ENCODE measurements at regions not wholly inside any gene's neighbourhood (a gene's known extent, or its start where the extent isn't known, plus 50 kb on each side); places are given as distances from the start of the nearest gene placed in this dataset.
"Not testable (repeated sequence)": the region's sequence is repeated elsewhere in the genome, so short reads cannot be mapped to it uniquely, and the experiment has no call there.

DNA sequence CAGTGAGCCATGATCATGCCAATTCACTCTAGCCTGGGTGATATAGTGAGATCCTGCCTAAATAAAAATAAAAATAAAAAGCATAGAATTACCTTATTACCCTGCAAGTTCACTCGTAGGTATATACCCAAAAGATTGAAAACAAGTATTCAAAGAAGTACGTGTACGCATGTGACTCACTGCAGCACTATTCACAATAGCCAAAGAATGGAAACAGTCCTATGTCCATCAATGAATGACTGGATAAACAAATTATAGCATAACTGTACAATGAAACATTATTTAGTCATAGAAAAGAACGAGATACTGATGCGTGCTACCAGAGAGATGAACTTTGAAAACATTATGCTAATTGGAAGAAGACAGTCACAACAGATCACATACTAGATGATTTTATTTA lies 204.6 kb upstream of the DIAPH2 start:
- no peak overlapping the region for H2AFZ ChIP-seq (ENCODE audit: low read length)

GRCh38 chrX:96481831-96482230 lies 202.8 kb upstream of the DIAPH2 start:
- TF ChIP-seq, protein P1, sequence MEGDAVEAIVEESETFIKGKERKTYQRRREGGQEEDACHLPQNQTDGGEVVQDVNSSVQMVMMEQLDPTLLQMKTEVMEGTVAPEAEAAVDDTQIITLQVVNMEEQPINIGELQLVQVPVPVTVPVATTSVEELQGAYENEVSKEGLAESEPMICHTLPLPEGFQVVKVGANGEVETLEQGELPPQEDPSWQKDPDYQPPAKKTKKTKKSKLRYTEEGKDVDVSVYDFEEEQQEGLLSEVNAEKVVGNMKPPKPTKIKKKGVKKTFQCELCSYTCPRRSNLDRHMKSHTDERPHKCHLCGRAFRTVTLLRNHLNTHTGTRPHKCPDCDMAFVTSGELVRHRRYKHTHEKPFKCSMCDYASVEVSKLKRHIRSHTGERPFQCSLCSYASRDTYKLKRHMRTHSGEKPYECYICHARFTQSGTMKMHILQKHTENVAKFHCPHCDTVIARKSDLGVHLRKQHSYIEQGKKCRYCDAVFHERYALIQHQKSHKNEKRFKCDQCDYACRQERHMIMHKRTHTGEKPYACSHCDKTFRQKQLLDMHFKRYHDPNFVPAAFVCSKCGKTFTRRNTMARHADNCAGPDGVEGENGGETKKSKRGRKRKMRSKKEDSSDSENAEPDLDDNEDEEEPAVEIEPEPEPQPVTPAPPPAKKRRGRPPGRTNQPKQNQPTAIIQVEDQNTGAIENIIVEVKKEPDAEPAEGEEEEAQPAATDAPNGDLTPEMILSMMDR (IDR thresholded peaks at IDR 0.05; ENCODE audit: extremely low read depth, low read depth, low read length): no peak

More for the DNA sequence above, 204.6 kb upstream of the DIAPH2 start:
- peak; percentile 14 for DNase-seq (ENCODE audit: insufficient read length, low spot score, missing footprints)
- H4K20me1 ChIP-seq (ENCODE audit: insufficient read depth, low read length): no peaks in the 10 kb centered on the region
- H3K27me3 ChIP-seq (ENCODE audit: insufficient read depth, low read length): no peaks in the 10 kb centered on the region
- TF ChIP-seq, protein P1 (IDR thresholded peaks at IDR 0.05; ENCODE audit: extremely low read depth, low read depth, low read length): no peak
- no peak overlapping the region for H3K4me2 ChIP-seq (ENCODE audit: insufficient read depth, low read length)
- H3K9me3 ChIP-seq (ENCODE audit: low read depth, low read length): no peaks in the 10 kb centered on the region
- no peaks in the 10 kb centered on the region for H3K4me1 ChIP-seq (ENCODE audit: insufficient read depth, low read length)
- H3K27ac ChIP-seq (ENCODE audit: low read depth, low read length): no peak overlapping the region
- no peak overlapping the region for H3K4me3 ChIP-seq (ENCODE audit: insufficient read depth, low read length)
- H3K79me2 ChIP-seq (ENCODE audit: insufficient read depth, low read length): no peaks in the 10 kb centered on the region
- H3K36me3 ChIP-seq (ENCODE audit: insufficient read depth, low read length): no peaks in the 10 kb centered on the region

GRCh38 chrX:96483647-96484160 lies 200.9 kb upstream of the DIAPH2 start:
- Histone ChIP-seq H3K27me3 (ENCODE audit: insufficient read depth, low read length) (no peaks in the 10 kb centered on the region), H2AFZ (ENCODE audit: low read length) (no peak overlapping the region), H3K9me3 (ENCODE audit: low read depth, low read length) (no peaks in the 10 kb centered on the region), H3K4me1 (ENCODE audit: insufficient read depth, low read length) (no peaks in the 10 kb centered on the region), H4K20me1 (ENCODE audit: insufficient read depth, low read length) (no peaks in the 10 kb centered on the region), H3K36me3 (ENCODE audit: insufficient read depth, low read length) (no peaks in the 10 kb centered on the region), H3K79me2 (ENCODE audit: insufficient read depth, low read length) (no peaks in the 10 kb centered on the region), H3K27ac (ENCODE audit: low read depth, low read length) (no peak overlapping the region), H3K4me2 (ENCODE audit: insufficient read depth, low read length) (no peak overlapping the region), H3K4me3 (ENCODE audit: insufficient read depth, low read length) (no peak overlapping the region)
- TF ChIP-seq, protein P1 (IDR thresholded peaks at IDR 0.05; ENCODE audit: extremely low read depth, low read depth, low read length): no peak
- no peak for DNase-seq (ENCODE audit: insufficient read length, low spot score, missing footprints)

More at GRCh38 chrX:96481831-96482230, 202.8 kb upstream of the DIAPH2 start:
- Histone ChIP-seq H4K20me1 (ENCODE audit: insufficient read depth, low read length) (no peaks in the 10 kb centered on the region), H2AFZ (ENCODE audit: low read length) (no peak overlapping the region), H3K27ac (ENCODE audit: low read depth, low read length) (no peak overlapping the region), H3K9me3 (ENCODE audit: low read depth, low read length) (no peaks in the 10 kb centered on the region), H3K27me3 (ENCODE audit: insufficient read depth, low read length) (no peaks in the 10 kb centered on the region), H3K4me1 (ENCODE audit: insufficient read depth, low read length) (no peaks in the 10 kb centered on the region), H3K79me2 (ENCODE audit: insufficient read depth, low read length) (no peaks in the 10 kb centered on the region), H3K36me3 (ENCODE audit: insufficient read depth, low read length) (no peaks in the 10 kb centered on the region), H3K4me3 (ENCODE audit: insufficient read depth, low read length) (no peak overlapping the region), H3K4me2 (ENCODE audit: insufficient read depth, low read length) (no peak overlapping the region)
- no peak for DNase-seq (ENCODE audit: insufficient read length, low spot score, missing footprints)

GRCh38 chrX:96486687-96487086 lies 198.0 kb upstream of the DIAPH2 start:
- not testable (repeated sequence) for H3K36me3 ChIP-seq (ENCODE audit: insufficient read depth, low read length); H4K20me1 ChIP-seq (ENCODE audit: insufficient read depth, low read length); H3K4me3 ChIP-seq (ENCODE audit: insufficient read depth, low read length); H3K27ac ChIP-seq (ENCODE audit: low read depth, low read length); H3K4me2 ChIP-seq (ENCODE audit: insufficient read depth, low read length); H2AFZ ChIP-seq (ENCODE audit: low read length); H3K79me2 ChIP-seq (ENCODE audit: insufficient read depth, low read length); H3K9me3 ChIP-seq (ENCODE audit: low read depth, low read length); DNase-seq (ENCODE audit: insufficient read length, low spot score, missing footprints); H3K4me1 ChIP-seq (ENCODE audit: insufficient read depth, low read length); H3K27me3 ChIP-seq (ENCODE audit: insufficient read depth, low read length)
